Neuron (in vitro differentiated cells): ENCODE measurements at regions not wholly inside any gene's neighbourhood (a gene's known extent, or its start where the extent isn't known, plus 50 kb on each side); places are given as distances from the start of the nearest gene placed in this dataset.

Experiments used
- H2AFZ ChIP-seq: one replicate; pipeline ENCODE4 v1.6.1; 2013; ENCODE audit warnings: low read depth, mild to moderate bottlenecking, inconsistent platforms, low read length, moderate library complexity
- H3K27me3 ChIP-seq: one replicate; pipeline ENCODE4 v1.6.1; 2013; ENCODE audit warnings: low read length; ENCODE audit not compliant: insufficient read depth
- H3K36me3 ChIP-seq: one replicate; pipeline ENCODE4 v1.6.1; 2013; ENCODE audit warnings: low read length; ENCODE audit not compliant: insufficient read depth
- H3K4me1 ChIP-seq: one replicate; pipeline ENCODE4 v1.6.1; 2013; ENCODE audit warnings: low read length; ENCODE audit not compliant: insufficient read depth
- H3K4me3 ChIP-seq: 2 replicates; pipeline ENCODE4 v1.5.1; 2013; ENCODE audit warnings: mild to moderate bottlenecking, low read length, moderate library complexity
- H3K9me3 ChIP-seq: one replicate; pipeline ENCODE4 v1.6.1; 2013; ENCODE audit warnings: low read length

GRCh38 chr9:738209-738915 is 103.1 kb upstream of the DMRT1 start:
- Histone ChIP-seq H3K4me3 (no peak overlapping the region), H3K27me3 (no peaks in the 10 kb centered on the region), H2AFZ (no peak overlapping the region), H3K4me1 (no peaks in the 10 kb centered on the region), H3K36me3 (peaks cover 20% of the 10 kb centered on the region), H3K9me3 (no peaks in the 10 kb centered on the region)

GRCh38 chr9:739362-739761 is 102.1 kb upstream of the DMRT1 start:
- Histone ChIP-seq H2AFZ (no peak overlapping the region), H3K4me1 (no peaks in the 10 kb centered on the region), H3K4me3 (no peak overlapping the region), H3K36me3 (peaks cover 20% of the 10 kb centered on the region), H3K9me3 (no peaks in the 10 kb centered on the region), H3K27me3 (no peaks in the 10 kb centered on the region)

- H2AFZ ChIP-seq = no peak overlapping the region
- H3K27me3 ChIP-seq = no peaks in the 10 kb centered on the region
- H3K4me3 ChIP-seq = no peak overlapping the region
- peaks cover 19% of the 10 kb centered on the region for H3K36me3 ChIP-seq
- no peaks in the 10 kb centered on the region for H3K4me1 ChIP-seq
- H3K9me3 ChIP-seq = no peaks in the 10 kb centered on the region
Measured at GRCh38 chr9:740221-740620, 101.3 kb upstream of the DMRT1 start.

GRCh38 chr9:742104-742503 is 99.4 kb upstream of the DMRT1 start:
- no peaks in the 10 kb centered on the region for H3K27me3 ChIP-seq
- peaks cover 19% of the 10 kb centered on the region for H3K36me3 ChIP-seq
- no peaks in the 10 kb centered on the region for H3K9me3 ChIP-seq
- no peak overlapping the region for H3K4me3 ChIP-seq
- H3K4me1 ChIP-seq = no peaks in the 10 kb centered on the region
- no peak overlapping the region for H2AFZ ChIP-seq

- Histone ChIP-seq H3K36me3 (peaks cover 19% of the 10 kb centered on the region), H3K27me3 (no peaks in the 10 kb centered on the region), H3K4me1 (no peaks in the 10 kb centered on the region), H3K9me3 (no peaks in the 10 kb centered on the region), H3K4me3 (no peak overlapping the region), H2AFZ (no peak overlapping the region)
Measured at GRCh38 chr9:742914-743589, 98.4 kb upstream of the DMRT1 start.

GRCh38 chr9:744046-744712 is 97.3 kb upstream of the DMRT1 start:
- H3K4me1 ChIP-seq = no peaks in the 10 kb centered on the region
- H3K36me3 ChIP-seq = peaks cover 12% of the 10 kb centered on the region
- no peaks in the 10 kb centered on the region for H3K9me3 ChIP-seq
- H3K4me3 ChIP-seq = no peak overlapping the region
- no peak overlapping the region for H2AFZ ChIP-seq
- H3K27me3 ChIP-seq = no peaks in the 10 kb centered on the region

- Histone ChIP-seq H3K27me3 (no peaks in the 10 kb centered on the region), H3K9me3 (no peaks in the 10 kb centered on the region), H2AFZ (no peak overlapping the region), H3K36me3 (peaks cover 12% of the 10 kb centered on the region), H3K4me3 (no peak overlapping the region), H3K4me1 (no peaks in the 10 kb centered on the region)
Measured at GRCh38 chr9:744790-745484, 96.6 kb upstream of the DMRT1 start.

- Histone ChIP-seq H3K4me1 (peaks cover under 1% of the 10 kb centered on the region), H3K36me3 (peaks cover 10% of the 10 kb centered on the region), H2AFZ (no peak overlapping the region), H3K27me3 (no peaks in the 10 kb centered on the region), H3K9me3 (no peaks in the 10 kb centered on the region), H3K4me3 (no peak overlapping the region)
Measured at GRCh38 chr9:745761-746380, 95.6 kb upstream of the DMRT1 start.

- Histone ChIP-seq H3K36me3 (peaks cover 7% of the 10 kb centered on the region), H3K4me3 (no peak overlapping the region), H2AFZ (no peak overlapping the region), H3K9me3 (no peaks in the 10 kb centered on the region), H3K4me1 (peaks cover 8% of the 10 kb centered on the region), H3K27me3 (no peaks in the 10 kb centered on the region)
Measured at GRCh38 chr9:746661-747434, 94.6 kb upstream of the DMRT1 start.

- H3K4me1 ChIP-seq = peaks cover 8% of the 10 kb centered on the region
Measured at GRCh38 chr9:747567-747966, 93.9 kb upstream of the DMRT1 start.

GRCh38 chr9:748861-749497 is 92.5 kb upstream of the DMRT1 start:
- Histone ChIP-seq H2AFZ (no peak overlapping the region), H3K27me3 (no peaks in the 10 kb centered on the region), H3K36me3 (peaks cover 2% of the 10 kb centered on the region), H3K4me1 (peaks cover 8% of the 10 kb centered on the region), H3K9me3 (no peaks in the 10 kb centered on the region), H3K4me3 (no peak overlapping the region)

More at GRCh38 chr9:747567-747966, 93.9 kb upstream of the DMRT1 start:
- Histone ChIP-seq H3K9me3 (no peaks in the 10 kb centered on the region), H2AFZ (no peak overlapping the region), H3K27me3 (no peaks in the 10 kb centered on the region), H3K36me3 (peaks cover 2% of the 10 kb centered on the region), H3K4me3 (no peak overlapping the region)

- Histone ChIP-seq H3K27me3 (no peaks in the 10 kb centered on the region), H3K4me1 (peaks cover 8% of the 10 kb centered on the region), H2AFZ (no peak overlapping the region), H3K9me3 (no peaks in the 10 kb centered on the region), H3K4me3 (no peak overlapping the region), H3K36me3 (peaks cover 2% of the 10 kb centered on the region)
Measured at GRCh38 chr9:749716-750115, 91.8 kb upstream of the DMRT1 start.
